Inflammatory macrophage (primary cell): ENCODE measurements at regions not wholly inside any gene's neighbourhood (a gene's known extent, or its start where the extent isn't known, plus 50 kb on each side); places are given as distances from the start of the nearest gene placed in this dataset.

Experiments used
- DNase-seq, 2 donors: peaks; one replicate each; pipeline ENCODE4 v3.0.0-alpha.2; 2020 to 2022

DNA sequence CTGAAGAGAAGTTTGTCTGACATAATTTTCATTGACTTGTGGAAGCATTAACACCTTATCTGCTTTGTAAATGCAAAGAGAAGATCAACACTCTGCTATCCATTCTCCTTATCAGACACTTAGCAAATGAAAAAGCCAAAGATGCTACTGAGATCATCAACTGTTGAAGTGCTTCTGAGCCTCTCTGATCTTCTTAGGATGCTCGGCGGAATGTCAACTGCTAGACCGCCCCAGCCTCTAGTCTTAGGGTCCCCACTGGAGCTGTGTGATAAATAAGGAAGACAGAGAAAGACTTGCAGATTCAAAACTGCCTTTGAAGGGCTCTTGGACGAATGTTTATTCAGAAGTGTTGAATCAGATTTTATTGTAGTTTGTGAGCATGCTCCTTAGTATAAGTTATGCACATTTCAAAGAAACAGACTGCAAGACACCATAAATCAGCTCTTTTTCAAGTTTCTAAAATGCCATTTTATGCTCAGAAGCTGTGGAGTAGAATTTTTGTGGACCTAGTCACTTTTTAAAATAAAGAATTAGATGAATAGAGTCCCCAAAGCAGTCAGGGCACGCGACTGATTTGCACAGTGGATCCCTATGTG, 197.9 kb downstream of the DIRAS2 start:
- DNase-seq, result no peak

DNA sequence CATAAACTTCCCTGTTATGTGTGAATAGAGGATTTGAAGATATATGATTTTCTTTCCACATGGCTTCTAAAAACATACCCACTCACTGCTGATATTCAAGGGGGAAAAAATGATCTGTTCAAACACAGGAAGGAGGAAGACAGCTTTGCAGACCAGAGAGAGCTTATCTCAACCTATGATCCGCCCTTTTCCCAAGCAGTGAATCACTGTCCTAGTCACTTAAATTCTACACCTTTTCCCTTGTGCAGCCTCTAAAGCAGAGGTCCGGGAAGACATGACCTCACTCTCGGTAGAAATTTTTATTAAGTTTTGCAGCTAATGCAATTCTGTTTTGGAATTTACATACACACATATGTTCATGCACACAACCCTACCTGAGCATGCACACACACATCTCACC, 197.2 kb downstream of the DIRAS2 start:
- DNase-seq, result no peak

DNA sequence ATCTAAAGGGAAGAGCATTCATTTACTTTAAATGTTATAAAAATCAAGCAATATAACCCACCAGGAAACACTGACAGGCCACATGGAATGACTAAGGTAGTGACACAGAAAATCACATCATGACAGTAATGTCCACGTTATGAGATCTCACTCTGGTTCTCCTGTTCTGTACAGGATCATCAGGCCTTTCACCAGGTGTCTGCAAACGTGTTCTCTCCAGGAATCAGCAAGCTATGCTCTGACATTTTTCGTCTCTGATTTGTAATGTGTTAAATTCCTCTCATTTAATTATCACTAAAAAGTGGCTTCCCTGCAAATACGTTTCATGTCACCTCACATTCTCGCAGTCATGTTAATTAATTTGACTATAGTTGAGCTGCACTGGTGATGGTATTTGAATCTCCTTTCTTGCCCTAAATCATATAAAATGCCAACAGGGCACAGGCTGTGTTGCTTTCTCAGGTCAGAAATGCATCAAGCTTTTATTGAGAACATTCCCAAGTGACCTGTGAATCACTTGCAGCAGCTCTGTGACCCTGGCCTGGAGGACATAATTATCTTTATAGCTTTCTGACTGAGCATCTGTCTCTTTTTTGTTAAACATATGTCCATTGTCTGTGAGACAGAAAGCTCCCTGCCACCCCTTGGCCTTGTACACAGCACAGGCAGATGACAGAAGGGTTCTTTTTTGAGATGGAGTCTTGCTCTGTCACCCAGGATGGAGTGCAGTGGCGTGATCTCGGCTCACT, 196.2 kb downstream of the DIRAS2 start:
- DNase-seq, result no peak

DNA sequence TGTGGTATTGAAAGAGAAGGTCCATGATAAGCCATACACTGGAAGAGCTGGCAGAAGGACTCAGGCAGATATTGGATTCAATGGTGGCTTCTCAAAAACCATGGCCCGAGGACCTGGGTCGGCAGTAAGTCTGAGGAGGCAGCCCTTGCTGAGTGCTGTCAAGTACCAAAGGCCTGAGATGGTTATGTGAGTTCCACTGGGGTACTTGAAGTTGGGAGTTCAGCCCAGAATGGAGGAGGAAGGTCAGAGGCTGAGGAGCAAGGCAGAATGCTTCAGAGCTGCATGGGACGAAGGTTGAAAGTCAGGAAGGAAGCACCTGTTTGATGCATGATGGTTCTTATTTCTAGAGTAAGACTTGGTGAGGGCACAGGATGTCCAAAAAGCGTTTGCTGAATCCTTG, 194.9 kb downstream of the DIRAS2 start:
- no peak for DNase-seq

DNA sequence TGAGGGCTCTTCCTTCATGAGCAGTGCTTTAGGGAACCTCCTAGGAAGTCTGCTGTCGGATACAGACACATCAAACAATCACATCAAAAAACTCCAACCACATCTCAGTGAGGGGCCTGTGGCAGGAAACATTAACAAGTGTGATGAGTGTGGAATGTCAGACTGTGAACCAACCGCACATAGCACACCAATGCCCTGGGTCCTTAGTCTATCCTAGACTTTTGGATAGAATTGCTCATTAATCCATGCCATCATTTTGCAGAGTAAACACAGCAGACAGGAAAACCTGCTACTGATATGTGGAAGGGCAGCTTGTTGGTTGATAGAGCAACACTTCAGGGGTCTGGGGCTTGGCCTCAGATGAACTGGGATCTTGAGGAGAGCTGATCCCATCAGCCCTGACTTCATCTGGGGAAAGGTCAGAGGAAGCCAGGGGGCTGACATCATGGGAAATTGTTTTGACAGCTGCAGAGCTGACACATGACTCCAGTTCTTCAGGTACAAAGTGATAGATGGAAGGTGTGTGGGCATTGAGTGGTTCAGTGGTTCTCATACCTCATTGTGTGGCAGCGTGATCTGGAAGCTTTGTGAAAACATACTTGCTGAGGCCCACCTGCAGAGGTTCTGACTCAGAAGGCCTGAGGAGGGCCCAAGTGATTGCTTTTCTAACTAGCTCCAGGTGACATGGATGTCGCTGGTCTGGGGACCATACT, 193.3 kb downstream of the DIRAS2 start:
- no peak for DNase-seq

DNA sequence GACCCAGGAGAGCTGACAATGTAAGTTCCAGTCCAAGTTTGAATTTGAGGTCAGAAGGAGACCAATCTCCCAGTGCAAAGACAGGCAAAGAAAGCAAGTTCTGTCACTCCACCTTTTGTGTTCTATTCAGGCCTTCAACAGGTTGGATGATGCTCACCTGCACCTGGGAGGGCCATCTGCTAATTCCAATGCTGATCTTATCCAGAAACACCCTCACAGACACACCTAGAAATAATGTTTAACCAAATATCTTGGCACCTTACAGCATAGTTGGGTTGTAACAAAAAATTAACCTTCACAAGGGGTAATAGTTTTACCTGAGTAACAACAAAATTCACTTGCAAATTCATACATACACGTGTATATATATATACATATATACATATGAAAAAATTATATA, 190.8 kb downstream of the DIRAS2 start:
- DNase-seq, result no peak

DNA sequence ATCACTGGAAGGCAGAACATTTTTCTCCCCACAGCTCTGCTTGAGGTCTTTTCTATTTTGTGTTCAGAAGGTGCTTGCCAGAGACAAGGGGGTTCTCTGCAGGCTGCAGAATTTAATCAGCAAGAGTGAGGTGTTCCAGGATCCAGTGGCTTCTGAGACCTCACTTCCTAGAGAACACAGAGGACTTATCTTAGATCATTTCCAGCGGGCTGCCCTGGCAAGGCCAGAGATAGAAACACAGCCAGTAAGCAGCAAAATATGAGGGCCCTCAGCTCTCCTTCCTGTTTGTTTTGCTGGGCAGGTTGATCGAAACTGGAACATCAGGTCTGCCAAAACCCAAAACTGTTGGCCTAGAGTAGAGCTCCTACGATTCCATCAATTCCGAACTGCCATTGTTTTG, 187.3 kb downstream of the DIRAS2 start:
- DNase-seq, result no peak

DNA sequence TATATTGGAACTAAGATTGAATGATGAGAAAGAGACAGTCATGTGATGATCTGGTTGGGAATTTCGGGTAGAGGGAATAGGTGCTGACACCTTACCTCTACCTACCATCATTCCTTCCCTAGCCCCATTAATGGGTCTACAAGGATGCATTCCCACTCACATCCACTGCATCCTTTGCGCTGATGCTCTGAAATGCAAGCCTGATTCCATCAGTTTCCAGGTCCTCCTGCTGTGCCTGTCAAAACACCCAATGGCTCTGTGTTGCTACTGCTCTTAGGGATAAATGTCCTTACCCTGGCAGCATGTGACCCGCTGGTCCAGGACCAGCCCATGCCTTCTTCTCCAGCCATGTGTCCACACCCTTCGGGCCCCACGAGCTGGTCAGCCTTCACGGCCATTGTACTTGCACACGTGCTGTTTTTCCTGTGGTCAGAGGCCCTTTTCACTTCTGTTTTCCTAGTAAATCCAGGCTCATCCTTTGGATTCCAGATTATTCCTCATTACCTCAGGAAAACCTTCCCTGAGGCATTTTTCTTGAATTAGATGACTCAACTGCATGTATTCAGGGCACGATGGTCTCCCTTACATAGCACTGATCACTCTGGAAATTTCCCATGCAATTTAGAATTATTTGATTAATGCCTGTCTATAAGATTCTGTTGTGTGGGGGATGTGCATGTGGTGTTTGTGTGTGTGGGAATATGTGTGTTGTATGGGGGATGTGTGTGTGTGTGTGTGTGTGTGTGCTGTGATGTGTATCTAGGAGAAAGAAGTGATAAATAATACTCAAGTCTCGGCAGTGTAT, 185.0 kb downstream of the DIRAS2 start:
- DNase-seq, result no peak

DNA sequence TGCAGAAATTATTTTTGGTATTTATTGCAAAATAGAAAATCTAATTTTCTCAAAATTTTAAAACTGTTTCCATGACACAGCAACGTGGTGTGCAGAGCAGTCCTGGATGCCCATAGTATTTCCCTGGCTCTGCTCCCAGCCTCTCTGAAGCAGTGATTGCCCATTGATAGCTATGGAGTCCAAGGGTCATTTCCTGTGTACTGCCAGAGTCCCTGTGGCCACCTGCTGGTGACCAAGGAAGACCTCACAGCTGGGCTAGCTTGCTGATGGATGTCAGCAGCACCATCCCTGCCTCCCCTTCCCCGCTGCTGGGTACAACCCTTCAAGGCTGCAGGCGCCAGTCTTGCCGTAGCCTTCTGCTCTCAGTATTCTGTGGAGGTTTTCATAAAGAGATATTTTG, 184.1 kb downstream of the DIRAS2 start:
- DNase-seq, result peak in 1 of 2 donors; percentile 1

DNA sequence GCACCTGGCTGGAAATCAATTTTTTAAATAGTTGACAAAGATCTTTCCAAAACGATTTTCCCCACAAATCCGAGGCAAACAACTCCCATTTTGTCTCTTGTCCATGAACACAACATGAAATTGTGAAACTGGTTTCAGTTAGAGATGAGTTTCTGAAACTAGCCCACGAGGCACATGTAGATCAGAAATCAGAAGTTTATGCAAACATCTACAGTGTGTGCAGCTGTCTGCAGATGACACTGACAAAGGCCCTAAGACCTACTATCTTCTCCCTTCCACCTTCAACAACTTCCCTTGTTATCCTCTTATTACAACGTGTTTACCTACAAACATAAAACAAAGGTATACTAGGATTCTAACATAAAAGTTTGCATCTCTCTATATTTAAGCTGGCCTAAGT, 183.3 kb downstream of the DIRAS2 start:
- DNase-seq, result no peak

DNA sequence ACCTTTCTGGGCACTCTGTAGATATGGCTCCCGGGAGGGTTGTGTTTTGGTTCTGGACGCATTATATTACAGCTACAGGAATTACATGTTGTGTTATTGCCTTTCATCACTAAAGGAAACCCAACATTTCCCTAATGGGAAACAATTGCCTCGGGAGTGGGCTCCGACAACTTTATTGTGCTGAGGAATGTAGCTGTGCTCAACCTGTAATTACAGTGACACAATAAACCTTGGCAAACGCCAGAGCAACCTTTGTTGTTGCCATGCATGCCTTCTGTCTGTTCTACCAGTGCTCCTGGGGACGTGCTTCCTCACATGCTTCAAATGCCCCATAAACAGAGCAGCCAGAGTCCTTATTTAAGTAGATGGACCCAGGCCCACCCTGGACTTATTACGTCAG, 182.4 kb downstream of the DIRAS2 start:
- DNase-seq, result no peak

DNA sequence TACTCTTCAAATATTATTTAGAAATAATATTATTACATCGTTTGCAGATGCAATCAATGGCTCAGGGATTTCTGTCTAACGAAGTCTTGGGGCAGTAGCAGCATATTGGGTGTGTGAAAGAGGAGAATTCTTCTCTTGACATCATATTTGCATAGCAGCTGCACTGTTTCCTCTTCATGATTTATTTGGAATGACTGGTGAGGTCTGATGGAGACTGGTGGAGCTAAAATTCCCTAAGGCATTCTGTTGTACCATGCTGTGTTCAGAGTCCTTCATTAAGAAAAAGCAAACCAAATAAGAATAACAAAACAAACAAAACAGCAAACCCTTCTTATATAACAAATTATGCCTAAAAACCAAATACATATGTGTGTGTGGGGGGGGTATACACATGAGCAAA, 177.6 kb downstream of the DIRAS2 start:
- DNase-seq, result no peak

DNA sequence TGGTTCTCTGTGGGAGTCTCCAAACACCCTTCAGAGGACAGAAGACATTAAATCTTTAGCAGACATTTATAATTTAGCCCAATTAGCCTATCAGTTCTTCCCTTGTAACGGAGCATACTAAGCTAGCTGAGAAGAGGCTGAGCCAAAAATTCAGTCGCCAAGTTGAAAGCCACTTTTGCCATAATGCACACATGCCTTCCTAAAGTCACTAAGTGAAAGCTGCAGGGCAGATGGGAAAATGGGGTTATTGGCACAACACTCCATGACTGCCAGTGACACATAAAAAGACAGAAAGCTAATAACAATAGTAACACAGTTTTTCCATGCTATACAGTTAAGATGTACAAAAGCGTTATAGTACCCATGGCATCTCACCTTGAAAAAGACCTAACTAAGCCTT, 176.2 kb downstream of the DIRAS2 start:
- no peak for DNase-seq

DNA sequence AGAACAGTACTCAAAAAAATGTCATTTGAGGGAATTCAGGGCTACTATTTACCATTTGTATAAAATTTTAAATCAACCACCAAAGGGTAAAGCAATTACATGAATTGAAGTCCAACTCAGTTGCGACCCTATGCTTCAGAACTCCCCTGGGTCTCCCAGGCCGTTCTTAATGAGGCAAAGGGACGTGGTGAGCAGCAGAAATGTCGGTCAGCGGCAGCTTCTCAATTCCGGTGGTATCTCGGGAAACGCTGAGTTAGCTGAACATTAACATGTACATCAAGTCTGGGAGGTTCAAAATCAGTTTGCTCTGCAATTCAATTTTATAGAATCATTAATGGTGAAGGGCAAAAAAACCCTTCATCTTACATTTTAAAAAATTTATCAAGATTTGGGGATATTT, 173.2 kb downstream of the DIRAS2 start:
- no peak for DNase-seq

DNA sequence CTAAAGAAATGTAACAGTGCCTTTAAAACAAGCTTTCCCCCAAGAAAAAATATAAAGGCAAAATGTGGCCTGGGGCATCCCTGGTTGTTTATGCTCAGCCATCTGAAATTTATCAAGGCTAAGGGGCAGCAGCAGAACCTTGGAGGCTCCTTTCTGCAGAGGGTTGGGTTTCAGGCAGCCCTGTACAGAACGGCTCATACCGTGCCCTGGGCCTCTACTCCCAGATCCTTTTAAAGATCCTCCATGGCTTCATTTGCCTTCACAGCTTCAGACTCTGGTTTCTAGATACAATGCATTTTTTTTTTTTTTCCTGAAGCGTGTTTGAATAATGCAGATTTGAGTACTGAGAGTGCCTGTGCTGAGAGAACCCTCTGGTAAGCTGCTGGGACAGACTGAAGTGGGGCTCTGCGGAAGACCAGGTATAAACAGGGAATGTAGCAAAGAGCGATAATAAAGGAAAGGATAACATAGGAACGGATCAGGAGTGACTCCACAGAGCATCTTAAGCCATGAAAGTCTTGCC, 172.7 kb downstream of the DIRAS2 start:
- DNase-seq, result no peak

DNA sequence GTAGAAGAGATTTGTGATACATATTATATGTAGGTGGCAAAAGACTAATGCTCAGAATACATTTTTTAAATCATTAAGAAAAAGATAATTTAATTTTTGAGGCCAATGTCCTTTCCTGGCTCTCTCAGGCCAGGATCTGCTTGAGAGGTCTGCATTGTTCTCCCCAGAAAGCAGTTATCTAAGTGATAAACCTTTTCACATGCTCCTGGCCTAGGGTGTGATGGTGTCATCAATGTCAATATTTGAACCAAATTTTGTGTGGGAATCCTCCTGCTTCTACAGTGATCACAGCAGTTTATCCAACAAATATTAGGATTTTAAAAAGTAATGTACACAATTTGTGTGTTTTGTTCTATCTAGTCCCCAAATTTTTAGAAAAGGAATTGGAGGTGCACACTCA, 166.6 kb downstream of the DIRAS2 start:
- DNase-seq, result no peak

DNA sequence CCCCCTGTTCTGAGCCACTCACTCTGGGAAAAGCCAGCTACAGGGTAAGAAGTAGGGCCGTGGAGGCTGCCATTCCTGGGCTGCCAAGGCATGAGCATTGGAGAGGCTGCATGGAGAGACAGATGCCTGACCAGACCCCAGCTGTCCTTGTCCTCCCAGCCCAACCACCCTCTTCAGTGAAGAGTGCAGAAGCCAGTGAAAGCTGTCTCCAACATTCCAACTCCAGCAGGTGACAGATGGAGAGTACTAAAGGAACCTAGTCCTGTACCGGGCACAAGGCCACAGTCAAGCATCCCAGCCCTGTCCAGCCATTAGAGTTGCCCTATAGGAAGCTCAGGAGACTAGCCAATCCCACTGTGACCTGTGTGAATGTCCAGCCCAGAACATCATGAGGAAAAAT, 165.1 kb downstream of the DIRAS2 start:
- no peak for DNase-seq

DNA sequence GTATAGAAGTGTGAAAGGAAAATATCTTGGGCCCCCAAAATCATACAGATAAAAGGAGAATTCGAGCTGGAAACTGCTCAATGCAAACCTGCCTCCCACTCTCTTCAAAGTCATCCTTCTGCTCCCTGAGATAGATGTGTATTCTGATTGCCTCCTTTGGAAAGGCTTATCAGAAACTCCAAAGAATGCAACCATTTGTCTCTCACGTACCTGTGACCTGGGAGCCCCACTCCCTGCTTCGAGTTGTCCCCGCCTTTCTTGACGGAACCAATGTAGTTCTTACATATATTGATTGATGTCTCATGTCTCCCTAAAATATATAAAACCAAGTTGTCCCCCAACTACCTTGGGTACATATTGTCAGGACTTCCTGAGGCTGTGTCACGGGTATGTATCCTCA, 163.8 kb downstream of the DIRAS2 start:
- DNase-seq, result no peak

DNA sequence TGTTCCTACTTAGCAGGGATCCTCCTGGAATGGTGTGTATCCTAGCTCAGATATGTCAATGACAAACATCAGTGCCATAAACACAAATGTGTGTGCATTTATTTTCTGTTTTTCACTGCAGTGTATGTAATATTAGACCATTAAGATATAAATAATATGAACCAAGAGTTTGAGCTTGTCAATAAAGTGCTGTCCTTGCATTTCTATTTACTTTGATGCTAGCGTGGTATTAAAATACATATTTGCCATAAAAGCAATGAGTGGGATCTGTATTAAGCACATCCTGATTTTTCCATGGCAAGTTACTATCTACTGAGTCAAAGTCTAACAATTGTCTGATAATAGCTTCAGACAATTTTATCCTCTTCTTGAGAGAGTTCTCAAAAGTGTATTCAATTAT, 157.6 kb downstream of the DIRAS2 start:
- DNase-seq, result no peak

DNA sequence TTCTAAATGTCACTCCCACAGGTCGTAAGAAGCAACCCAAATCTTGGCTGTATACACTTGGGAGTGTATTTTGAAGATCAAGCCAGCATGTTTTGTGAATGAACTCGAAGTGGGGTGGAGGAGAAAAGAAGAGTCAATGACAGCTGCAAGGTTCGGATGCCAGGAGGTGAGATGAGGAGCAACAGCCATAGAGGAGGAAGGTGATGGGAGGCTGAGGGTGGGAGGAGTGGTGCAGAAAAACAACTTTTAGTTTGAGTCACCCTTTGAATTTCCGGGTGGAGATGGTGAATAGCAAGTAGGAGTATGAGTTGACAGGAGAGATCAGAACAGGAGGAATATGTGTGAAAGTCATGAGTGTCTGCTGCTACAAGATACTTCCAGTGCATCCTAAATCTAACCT, 153.6 kb downstream of the DIRAS2 start:
- DNase-seq, result no peak

DNA sequence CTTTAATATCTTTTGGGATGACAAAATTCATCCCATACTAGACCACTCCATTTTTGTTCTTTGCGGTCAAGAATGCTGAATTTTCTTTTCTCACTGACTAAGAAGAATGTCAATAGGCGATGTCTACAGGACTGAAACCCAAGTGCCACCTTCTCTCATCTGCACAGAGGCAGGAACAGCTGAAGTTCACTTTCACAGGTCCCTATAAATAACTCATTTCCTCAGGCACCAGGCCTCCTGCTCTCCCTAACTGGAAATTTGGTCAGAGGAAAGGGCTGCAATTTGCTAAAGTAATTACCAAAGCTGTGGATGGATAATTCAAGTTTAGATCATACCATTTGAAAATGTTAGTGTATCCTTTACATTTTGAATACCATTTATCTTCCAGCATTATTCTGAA, 142.9 kb downstream of the DIRAS2 start:
- DNase-seq, result no peak

DNA sequence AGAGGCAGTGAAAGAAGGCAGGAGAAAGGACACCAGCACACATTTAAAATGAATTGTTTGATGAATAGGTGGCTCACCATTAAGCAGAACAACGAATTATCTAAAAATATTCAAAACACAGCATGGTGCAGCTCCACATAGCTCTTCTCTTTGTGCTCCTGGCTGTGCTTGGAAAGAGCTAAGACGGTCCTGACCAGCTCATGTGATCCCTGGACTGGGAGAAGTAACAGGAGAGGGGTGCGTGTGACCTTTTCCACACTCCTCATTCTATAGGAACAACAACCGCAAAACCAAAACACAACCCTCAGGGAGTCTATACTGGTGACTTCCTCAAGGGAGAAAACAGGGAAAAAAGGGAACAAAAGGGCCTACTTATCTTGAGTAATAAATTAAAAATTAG, 140.5 kb downstream of the DIRAS2 start:
- no peak for DNase-seq

DNA sequence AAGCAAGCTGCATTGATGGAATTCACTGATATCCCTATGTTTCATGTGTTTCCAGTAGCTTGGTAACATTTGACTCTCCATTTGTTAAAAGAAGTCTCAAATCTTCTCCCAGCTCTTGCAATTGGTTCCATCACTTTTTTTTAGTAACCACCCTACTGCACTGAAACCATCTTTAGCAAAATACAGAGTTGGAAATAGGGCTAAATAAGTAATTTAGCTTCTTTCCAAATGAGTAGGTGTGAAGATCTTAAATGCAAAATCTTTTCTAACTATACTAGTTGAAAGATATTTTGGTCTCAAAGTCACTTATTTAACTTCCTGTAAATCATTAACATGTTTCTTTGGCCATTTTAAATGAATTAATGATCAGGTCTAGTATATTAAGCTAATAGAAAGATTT, 138.1 kb downstream of the DIRAS2 start:
- no peak for DNase-seq
